ENCODE measurements at regions not wholly inside any gene's neighbourhood (a gene's known extent, or its start where the extent isn't known, plus 50 kb on each side); places are given as distances from the start of the nearest gene placed in this dataset.

DNA sequence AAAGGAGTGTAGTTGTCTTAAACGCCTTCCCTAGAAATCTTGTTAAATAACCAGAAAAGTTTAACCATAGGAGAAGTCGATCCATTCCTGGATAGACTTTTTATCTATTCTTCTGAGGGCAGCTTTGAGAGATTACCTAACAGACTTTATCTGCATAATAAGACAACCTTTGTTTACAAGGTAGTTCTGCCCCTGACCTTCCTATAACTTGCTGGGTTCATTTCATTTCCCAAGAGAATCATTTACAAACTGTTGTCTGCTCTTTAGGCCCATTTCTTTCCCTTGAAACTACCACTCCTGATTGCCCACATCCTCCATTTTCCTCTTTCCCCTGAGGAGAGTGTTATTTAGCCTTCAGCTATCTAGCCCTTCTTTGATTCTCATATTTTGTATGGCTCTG lies 65.9 kb upstream of the VPS13A start:
- no peak for DNase-seq (ENCODE audit: low read depth)
- H3K4me3 ChIP-seq (ENCODE audit: control insufficient read depth, low read depth, low read length), result no peak overlapping the region
- TF ChIP-seq, protein P1, sequence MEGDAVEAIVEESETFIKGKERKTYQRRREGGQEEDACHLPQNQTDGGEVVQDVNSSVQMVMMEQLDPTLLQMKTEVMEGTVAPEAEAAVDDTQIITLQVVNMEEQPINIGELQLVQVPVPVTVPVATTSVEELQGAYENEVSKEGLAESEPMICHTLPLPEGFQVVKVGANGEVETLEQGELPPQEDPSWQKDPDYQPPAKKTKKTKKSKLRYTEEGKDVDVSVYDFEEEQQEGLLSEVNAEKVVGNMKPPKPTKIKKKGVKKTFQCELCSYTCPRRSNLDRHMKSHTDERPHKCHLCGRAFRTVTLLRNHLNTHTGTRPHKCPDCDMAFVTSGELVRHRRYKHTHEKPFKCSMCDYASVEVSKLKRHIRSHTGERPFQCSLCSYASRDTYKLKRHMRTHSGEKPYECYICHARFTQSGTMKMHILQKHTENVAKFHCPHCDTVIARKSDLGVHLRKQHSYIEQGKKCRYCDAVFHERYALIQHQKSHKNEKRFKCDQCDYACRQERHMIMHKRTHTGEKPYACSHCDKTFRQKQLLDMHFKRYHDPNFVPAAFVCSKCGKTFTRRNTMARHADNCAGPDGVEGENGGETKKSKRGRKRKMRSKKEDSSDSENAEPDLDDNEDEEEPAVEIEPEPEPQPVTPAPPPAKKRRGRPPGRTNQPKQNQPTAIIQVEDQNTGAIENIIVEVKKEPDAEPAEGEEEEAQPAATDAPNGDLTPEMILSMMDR (conservative IDR thresholded peaks at IDR 0.05; ENCODE audit: control insufficient read depth, insufficient read depth, low read depth, low read length), result no peak

DNA sequence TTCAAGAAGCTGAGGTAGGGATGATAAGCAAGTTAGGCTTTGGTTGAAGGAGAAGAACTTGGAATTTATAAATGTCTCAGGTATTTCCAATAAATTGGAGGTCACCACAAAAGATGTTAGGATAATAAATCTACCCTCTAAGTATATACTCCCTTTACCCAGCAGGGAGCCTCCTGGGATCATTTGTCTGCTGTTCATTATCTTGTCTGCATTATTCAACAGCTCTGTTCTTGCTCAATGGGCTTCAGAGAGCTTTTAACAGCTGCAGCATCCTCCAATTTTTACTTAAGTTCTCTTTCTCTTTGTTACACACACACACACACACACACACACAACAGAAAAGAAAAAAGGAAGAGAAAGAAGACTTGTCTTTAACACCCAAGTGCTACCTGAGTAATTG lies 51.7 kb upstream of the VPS13A start:
- no peak overlapping the region for H3K4me3 ChIP-seq (ENCODE audit: control insufficient read depth, low read depth, low read length)
- TF ChIP-seq, protein P1 (conservative IDR thresholded peaks at IDR 0.05; ENCODE audit: control insufficient read depth, insufficient read depth, low read depth, low read length), result no peak
- DNase-seq (ENCODE audit: low read depth), result peak; percentile 2

DNA sequence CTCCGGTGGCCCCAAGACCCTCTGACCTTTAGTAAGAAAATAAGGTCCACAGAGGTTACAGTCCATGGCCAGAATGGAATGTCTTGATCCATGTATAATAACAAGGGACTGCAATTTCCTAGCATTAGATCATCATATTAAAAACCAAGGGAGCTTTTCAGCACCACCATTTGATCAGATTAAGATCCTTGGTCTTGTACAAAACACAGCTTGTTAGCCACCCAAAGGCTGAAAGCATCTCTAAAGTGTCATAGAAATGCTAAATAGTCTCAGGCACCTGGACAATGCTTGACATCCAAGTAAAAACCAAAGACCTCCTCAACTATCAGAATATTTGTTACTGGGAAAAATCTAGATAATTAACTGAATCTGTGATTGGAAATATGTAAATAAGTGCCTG lies 50.3 kb upstream of the VPS13A start:
- no peak overlapping the region for H3K4me3 ChIP-seq (ENCODE audit: control insufficient read depth, low read depth, low read length)
- TF ChIP-seq, protein P1 (conservative IDR thresholded peaks at IDR 0.05; ENCODE audit: control insufficient read depth, insufficient read depth, low read depth, low read length), result no peak

More for the DNA sequence above, 50.3 kb upstream of the VPS13A start:
- DNase-seq (ENCODE audit: low read depth), result no peak
